Pons (tissue), 1 donor: ENCODE measurements at regions not wholly inside any gene's neighbourhood (a gene's known extent, or its start where the extent isn't known, plus 50 kb on each side); places are given as distances from the start of the nearest gene placed in this dataset.

Source experiments
- DNase-seq: peaks from one replicate; pipeline ENCODE4 v3.0.0-alpha.2; 2016; ENCODE audit warnings: low spot score

DNA sequence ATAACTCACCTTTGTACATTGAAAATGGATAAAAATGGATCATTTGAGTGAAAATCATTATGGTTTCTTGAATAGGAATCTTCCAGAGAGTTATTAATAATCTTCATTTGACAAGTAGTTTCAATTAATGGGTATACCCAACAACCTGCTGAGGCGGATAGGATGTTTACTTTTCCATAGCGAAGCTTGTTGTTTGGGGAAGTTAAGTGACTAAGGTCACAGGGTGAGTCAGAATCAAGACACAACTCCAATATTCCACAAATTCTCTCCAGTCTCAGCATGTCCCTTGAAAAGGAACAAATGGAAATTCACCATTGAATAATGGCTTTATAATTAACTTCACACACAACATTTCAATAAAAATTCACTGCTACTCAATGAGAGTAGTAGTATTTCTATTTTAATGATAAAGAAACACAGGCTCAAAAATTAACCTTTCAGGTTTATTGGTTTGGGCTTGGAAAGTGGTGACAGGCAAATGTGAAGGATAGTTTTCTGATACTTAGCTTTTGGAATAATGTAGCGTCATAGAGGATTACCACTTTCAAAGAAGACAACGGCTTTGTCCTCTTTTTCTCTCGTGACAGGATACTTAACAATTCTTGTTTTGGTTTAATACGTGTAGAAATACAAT lies 211.3 kb downstream of the GPD2 start:
- no peak for DNase-seq

DNA sequence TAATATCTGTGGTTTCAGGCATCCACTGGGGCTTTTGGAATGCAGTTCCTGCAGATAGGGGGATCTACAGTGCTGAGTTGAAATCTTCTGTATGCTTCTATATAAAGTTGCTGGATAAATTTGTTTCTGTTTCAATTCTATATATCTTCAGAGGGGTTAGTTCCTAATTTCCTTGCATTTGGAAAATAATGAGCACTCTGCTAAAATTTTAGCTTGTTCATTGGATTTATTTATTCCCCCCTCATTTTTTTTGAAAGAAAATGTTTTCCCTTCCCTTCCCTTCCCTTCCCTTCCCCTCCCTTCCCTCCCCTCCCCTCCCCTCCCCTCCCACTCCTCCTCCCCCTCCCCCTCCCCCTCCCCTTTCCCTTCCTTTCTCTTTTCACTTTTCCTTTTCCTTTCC lies 212.3 kb downstream of the GPD2 start:
- no peak for DNase-seq

- DNase-seq, result peak; percentile 15
Measured at GRCh38 chr2:156649596-156649995, 213.4 kb downstream of the GPD2 start.

GRCh38 chr2:156652691-156653090 lies 216.5 kb downstream of the GPD2 start:
- DNase-seq, result no peak

DNA sequence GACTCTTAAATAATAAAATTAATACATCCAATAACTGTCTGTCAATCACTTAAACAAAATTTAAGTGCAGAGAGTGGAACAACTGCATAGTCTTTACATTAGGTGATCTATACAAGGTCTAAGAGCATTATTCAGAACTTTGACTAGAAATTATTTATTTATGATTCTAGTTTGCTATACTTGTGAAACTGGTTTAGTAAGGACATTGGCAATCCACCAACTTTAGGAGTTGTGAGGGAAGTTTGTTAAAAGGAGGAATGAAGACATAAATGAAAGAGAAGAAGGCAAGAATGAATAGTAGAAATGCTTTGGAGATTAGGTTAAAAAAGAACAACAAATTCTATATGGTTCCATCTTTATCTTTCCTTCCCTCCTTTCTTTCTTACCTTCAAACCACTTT lies 217.5 kb downstream of the GPD2 start:
- no peak for DNase-seq

DNA sequence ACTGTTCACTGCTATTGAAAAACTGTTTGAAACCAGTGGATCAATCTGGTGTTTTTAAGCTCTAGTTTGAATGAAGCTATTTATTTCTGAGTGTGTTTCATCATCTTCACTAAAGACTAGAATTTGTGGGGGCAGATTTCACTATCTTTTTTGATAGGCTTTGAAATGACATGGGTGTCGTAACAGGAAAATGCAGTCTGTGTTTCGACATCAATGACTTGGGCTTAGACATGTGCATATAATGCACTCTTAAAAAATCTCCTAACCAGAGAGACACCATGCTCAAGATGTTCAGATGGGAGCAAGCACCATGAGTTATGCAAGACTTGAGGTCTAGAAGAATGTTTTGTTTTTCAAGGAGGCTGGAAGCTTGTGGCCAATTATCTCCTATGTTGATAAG lies 221.6 kb downstream of the GPD2 start:
- no peak for DNase-seq

DNA sequence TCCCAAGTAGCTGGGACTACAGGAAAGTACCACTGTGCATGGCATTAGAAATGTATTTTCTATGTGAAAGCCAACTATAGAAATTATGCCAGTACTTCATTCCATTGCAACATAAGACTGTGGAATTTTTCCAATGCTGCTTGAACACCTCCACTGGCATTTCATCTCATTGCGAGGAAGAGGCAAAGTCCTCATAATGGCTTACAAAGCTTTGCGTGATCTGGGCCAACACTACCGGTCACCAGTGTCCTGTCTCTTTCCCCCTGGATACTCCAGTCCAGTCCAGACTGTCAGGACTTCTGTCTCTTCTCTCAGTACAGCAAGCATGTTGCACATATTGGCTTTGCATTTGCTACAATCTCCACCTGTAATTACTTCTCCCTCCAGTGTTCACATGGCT lies 223.5 kb downstream of the GPD2 start:
- no peak for DNase-seq

- no peak for DNase-seq
Measured at GRCh38 chr2:156663757-156664409, 227.7 kb downstream of the GPD2 start.

GRCh38 chr2:156666130-156666785 lies 230.1 kb downstream of the GPD2 start:
- DNase-seq, result no peak

- DNase-seq, result no peak
Measured at GRCh38 chr2:156670104-156670503, 233.9 kb downstream of the GPD2 start.

DNA sequence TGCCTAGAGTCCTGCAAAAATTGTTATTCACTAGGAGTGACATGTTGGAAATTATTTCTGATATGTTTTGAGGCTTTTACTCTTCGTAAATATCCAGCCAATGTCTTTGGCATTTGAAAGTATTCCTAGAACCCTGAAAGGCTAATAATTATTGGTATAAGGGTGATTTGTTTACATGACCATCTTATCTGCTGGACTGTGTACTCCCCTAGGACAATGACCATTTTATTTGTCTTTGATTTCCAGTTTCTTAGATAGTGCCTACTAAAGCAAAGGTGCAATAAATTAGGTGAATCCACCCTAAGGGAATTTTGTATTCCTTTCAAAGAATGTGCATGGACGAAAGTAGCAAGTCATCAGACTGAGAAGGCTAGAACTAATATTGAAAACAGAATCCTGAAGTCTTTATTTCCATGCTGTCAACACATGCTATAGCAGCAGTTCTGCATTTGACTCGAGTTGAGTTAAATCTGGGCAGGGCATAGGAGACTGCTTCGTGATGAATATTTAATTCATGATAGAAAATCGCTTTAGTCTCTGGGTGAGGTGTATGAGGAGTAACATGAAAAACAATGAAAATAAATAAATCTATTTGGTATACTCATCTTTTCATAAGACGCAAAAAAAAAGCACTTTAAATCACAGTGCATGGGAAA lies 235.7 kb downstream of the GPD2 start:
- DNase-seq, result no peak

GRCh38 chr2:156672556-156673332 lies 236.6 kb downstream of the GPD2 start:
- no peak for DNase-seq

DNA sequence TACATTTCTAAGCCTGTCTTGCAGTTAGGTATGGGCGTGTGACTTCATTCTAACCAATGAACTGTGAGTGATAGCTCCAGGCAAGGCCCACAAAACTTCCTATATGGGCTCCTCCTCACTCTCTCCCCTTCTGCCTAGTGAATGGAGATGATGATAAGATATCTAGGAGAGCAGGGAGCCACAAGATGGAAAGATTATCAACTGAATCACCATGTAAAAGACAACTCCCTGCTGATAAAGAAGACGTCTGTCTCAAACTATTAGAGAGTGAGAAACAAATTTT lies 237.1 kb downstream of the GPD2 start:
- no peak for DNase-seq

DNA sequence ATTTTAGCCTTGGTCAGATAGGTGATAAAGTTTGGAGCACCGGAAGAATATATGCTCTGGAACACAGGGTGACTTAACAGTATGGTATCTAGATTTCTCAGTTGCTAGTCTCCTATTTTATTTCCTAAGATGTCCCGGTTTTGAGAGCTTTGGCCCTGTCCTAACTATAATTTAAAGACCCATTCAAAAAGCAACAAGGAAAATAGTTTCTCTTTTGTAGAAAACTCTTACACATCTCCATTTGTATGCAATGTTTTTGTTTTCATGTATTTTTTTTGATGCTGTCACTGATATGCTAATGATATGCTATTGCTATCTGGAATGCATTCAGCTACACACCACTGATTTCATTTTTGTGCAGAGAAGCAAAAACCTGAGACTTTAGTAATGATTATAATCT lies 237.8 kb downstream of the GPD2 start:
- no peak for DNase-seq

- no peak for DNase-seq
Measured at GRCh38 chr2:156675896-156676295, 239.7 kb downstream of the GPD2 start.

DNA sequence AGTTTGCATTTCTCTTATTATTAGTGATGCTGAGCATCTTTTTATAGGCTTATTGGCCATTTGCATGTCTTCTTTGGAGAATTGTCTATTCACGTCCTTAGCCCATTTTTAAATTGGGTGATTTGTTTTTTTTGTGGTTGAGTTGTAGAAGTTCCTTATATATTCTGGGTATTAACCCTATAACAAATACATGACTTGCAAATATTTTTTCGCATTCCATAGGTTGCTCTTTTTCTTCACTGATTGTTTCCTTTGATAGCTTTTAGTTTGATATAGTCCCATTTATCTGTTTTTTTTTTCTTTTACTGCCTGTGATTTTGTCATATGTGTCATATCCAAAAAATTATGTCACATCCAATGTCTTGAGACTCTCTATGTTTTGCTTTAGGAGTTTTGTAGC lies 243.6 kb downstream of the GPD2 start:
- no peak for DNase-seq

GRCh38 chr2:156680266-156680665 lies 244.1 kb downstream of the GPD2 start:
- no peak for DNase-seq

DNA sequence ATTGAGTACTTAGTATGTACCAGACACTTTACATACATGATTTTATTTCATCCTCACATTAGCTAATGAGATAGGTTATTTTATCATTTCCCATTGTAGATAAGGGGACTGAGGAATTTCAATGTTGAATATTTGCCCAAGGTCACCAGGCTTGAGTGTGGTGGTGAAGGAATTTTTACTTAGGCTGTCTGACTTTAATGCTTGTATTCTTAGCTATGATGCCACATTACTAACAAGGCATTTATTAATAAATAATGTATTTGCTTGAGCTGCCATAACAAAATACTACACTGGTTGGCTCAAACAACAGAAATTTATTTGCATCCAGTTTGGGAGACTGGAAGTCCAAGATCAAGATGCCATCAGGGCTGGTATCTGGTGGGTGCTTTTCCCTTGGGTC lies 250.9 kb downstream of the GPD2 start:
- DNase-seq, result no peak

DNA sequence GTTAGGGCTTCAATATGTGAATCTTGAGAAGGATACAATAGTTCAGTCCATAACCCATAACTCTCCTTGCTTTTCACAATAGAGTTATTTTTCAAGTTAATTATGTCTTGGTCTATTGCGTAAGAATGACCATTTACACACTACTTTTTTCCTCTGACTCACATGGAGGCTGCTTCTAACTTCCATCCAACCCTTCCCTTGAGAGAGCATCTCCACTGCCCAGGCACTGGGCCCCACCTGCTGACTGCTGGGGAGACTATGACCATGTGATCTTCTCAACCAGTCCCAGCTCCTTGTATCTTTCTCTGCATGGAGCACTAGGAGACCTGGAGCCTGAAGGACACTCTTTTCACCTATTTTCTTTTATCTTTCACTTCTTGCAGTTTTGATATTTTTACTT lies 251.5 kb downstream of the GPD2 start:
- DNase-seq, result no peak

DNA sequence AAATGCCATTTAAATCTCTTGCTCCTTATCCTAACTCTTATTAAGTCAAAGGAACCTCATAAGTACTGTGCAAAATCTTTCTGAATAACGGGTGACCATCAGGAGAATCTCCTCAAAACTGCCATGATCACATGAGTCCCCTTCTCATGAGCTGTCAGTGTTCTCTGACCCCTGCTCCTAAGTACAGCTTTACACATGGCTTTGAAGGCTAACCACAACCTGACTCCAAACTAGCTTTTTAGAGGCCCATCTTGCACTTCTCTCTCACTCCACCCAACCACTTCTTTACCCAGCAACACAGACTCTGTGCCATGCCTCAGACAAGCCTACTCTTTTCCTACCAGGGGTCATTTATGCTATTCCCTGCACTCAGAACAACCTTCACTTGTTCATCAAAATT lies 253.8 kb downstream of the GPD2 start:
- no peak for DNase-seq

GRCh38 chr2:156691014-156691413 lies 254.8 kb downstream of the GPD2 start:
- no peak for DNase-seq

DNA sequence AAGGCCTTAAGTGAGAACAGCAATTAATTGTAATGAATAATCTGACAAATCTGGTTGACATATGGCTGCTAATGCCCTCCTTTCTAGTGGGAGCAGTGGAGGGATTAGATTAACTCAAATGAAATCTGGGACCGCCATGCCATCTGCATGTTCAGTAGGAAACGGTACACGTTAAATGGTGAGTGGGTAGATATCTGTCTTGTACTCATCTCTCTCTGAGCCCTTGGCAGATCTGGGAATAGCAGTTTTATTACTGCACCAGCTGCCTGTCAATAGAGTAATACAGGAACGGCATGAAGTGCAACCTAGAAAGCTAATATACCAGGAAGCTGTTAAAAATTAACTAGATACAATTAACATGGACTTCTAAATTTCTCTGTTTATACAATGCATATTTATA lies 258.8 kb downstream of the GPD2 start:
- no peak for DNase-seq

GRCh38 chr2:156695595-156695994 lies 259.4 kb downstream of the GPD2 start:
- DNase-seq, result no peak
